GM10266 (cell line): ENCODE measurements at regions not wholly inside any gene's neighbourhood (a gene's known extent, or its start where the extent isn't known, plus 50 kb on each side); places are given as distances from the start of the nearest gene placed in this dataset.

Experiments used
- DNase-seq: peaks from one replicate; pipeline ENCODE4 v3.0.0; 2012; ENCODE audit errors: extremely low spot score
- TF ChIP-seq, protein P1 (sequence below): IDR thresholded peaks from 2 replicates; pipeline ENCODE4 v1.5.1; 2012; ENCODE audit warnings: mild to moderate bottlenecking, low read depth; ENCODE audit not compliant: control insufficient read depth, insufficient read depth; ENCODE audit errors: missing control alignments

DNA sequence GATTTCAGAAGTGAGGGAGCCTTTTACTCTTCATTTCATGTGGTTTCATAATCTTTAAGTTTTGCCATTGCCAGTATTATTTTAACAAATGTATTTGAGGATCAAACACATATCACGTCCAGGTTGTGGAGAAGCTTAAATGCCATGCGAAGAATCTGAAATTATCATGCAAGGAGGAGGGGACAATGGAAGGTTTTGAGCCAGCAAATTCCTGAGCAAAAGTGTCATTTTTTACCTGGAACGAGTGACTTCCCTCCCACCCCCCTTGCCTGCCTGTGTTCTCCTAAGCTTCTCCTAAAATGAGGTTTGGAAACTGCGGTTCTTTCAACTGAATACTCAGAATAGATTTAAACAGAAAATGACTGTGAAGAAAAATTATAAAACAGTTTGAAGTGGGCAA is 77.6 kb downstream of the C16orf95 start:
- DNase-seq: no peak
- TF ChIP-seq, protein P1, sequence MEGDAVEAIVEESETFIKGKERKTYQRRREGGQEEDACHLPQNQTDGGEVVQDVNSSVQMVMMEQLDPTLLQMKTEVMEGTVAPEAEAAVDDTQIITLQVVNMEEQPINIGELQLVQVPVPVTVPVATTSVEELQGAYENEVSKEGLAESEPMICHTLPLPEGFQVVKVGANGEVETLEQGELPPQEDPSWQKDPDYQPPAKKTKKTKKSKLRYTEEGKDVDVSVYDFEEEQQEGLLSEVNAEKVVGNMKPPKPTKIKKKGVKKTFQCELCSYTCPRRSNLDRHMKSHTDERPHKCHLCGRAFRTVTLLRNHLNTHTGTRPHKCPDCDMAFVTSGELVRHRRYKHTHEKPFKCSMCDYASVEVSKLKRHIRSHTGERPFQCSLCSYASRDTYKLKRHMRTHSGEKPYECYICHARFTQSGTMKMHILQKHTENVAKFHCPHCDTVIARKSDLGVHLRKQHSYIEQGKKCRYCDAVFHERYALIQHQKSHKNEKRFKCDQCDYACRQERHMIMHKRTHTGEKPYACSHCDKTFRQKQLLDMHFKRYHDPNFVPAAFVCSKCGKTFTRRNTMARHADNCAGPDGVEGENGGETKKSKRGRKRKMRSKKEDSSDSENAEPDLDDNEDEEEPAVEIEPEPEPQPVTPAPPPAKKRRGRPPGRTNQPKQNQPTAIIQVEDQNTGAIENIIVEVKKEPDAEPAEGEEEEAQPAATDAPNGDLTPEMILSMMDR: no peak

- no peak for DNase-seq
- TF ChIP-seq, protein P1: no peak
These were observed 76.7 kb downstream of the C16orf95 start for GRCh38 chr16:87240211-87241136.

DNA sequence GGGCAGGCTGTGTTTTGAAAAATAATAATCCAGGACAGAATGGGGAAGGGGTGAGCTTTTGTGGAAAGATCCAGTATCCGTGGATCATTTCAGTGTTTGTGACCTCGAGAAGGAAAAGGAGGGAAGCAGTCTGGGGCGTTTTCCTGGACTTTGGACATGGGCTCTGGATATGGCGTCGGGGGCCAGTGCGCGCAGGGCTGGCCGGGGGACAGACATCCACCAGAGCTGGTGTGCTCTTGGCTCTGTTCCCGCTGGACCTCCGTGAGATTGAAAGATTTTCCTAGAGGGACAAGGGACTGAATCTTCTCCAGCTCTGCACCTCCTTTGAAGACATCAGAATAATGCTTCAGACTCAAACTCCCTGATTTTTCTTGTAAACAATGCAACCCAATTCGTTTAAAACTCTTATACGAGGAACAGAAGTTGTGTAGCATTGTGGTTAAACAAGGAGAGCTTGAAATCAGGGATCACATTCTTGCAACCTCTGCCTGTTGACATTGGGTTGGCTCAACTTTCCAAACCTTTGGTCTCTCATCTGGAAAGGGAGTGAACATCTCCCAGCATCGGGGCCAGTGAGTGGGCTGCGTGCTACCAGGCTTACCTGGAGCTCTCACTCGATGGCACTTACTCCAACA is 75.9 kb downstream of the C16orf95 start:
- DNase-seq: no peak
- TF ChIP-seq, protein P1: no peak

DNA sequence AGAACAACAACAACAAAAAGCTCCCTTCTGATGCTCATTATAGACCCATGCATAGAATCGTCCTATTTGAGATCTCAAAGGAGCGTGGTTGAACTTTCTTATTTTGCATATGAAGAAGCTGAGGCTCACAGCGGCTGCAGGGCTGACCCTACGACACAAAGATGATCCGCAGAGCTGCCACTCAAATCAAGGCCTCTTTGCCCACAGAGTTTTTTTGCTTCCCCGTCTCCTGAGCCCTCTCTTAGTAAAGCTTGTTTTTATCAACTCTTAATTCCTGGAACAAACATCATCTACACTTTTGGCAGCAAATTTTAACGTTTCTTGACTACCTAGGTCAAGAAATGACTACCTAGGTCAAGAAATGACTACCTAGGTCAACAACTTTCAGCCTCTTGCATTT is 73.7 kb downstream of the C16orf95 start:
- TF ChIP-seq, protein P1: no peak
- no peak for DNase-seq

GRCh38 chr16:87244636-87245197 is 72.5 kb downstream of the C16orf95 start:
- no peak for DNase-seq
- TF ChIP-seq, protein P1: no peak

DNA sequence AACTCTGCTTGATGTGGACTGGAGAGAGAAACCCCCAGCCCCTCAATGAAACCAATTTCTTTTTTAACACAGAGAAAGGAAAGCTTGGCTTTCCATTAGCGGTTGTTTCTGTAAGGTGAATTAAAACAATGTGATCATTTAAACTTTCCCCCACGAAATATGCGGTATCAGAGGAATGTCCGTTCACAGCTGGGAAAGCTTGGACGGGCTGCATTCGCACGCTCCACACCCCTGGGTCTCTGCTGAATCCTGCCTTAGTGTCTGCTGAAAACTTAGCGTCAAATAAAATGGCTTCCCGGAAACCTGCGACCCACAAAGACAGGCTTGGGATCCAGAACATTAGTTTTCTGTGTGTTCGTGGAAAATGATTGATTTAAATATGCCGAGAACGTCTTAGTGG is 71.7 kb downstream of the C16orf95 start:
- no peak for DNase-seq
- TF ChIP-seq, protein P1: no peak
